ELR (cell line): ENCODE measurements at regions not wholly inside any gene's neighbourhood (a gene's known extent, or its start where the extent isn't known, plus 50 kb on each side); places are given as distances from the start of the nearest gene placed in this dataset.
"Not testable (repeated sequence)": the region's sequence is repeated elsewhere in the genome, so short reads cannot be mapped to it uniquely, and the experiment has no call there.

ENCODE experiments used
- DNase-seq: peaks from one replicate; pipeline ENCODE4 v3.0.0-alpha.2; 2015; ENCODE audit warnings: low read depth

- DNase-seq, result not testable (repeated sequence)
Observed at GRCh38 chr4:187671521-187671920, 324.1 kb upstream of the ZFP42 start.

- not testable (repeated sequence) for DNase-seq
Observed at GRCh38 chr4:187671958-187672357, 323.6 kb upstream of the ZFP42 start.

- not testable (repeated sequence) for DNase-seq
Observed at GRCh38 chr4:187672526-187672925, 323.0 kb upstream of the ZFP42 start.

- DNase-seq, result no peak
Observed at GRCh38 chr4:187679450-187679849, 316.1 kb upstream of the ZFP42 start.

GRCh38 chr4:187685247-187685646 is 310.3 kb upstream of the ZFP42 start:
- peak; percentile 34 for DNase-seq

- no peak for DNase-seq
Observed at GRCh38 chr4:187687697-187688096, 307.9 kb upstream of the ZFP42 start.

GRCh38 chr4:187692626-187693025 is 302.9 kb upstream of the ZFP42 start:
- DNase-seq, result no peak

GRCh38 chr4:187695531-187695930 is 300.0 kb upstream of the ZFP42 start:
- DNase-seq, result not testable (repeated sequence)

GRCh38 chr4:187711586-187711985 is 284.0 kb upstream of the ZFP42 start:
- DNase-seq, result no peak

GRCh38 chr4:187714957-187715356 is 280.6 kb upstream of the ZFP42 start:
- no peak for DNase-seq

- no peak for DNase-seq
Observed at GRCh38 chr4:187715466-187715865, 280.1 kb upstream of the ZFP42 start.

- no peak for DNase-seq
Observed at GRCh38 chr4:187724456-187724855, 271.1 kb upstream of the ZFP42 start.

- no peak for DNase-seq
Observed at GRCh38 chr4:187726485-187726884, 269.1 kb upstream of the ZFP42 start.

GRCh38 chr4:187732524-187732923 is 263.0 kb upstream of the ZFP42 start:
- DNase-seq, result peak; percentile 12

- DNase-seq, result no peak
Observed at GRCh38 chr4:187739771-187740170, 255.8 kb upstream of the ZFP42 start.

GRCh38 chr4:187744911-187745310 is 250.7 kb upstream of the ZFP42 start:
- no peak for DNase-seq

- DNase-seq, result not testable (repeated sequence)
Observed at GRCh38 chr4:187750652-187751051, 244.9 kb upstream of the ZFP42 start.

GRCh38 chr4:187767158-187767557 is 228.4 kb upstream of the ZFP42 start:
- DNase-seq, result no peak

- DNase-seq, result no peak
Observed at GRCh38 chr4:187767687-187768086, 227.9 kb upstream of the ZFP42 start.

GRCh38 chr4:187770345-187770744 is 225.2 kb upstream of the ZFP42 start:
- DNase-seq, result no peak

GRCh38 chr4:187777954-187778353 is 217.6 kb upstream of the ZFP42 start:
- no peak for DNase-seq

- no peak for DNase-seq
Observed at GRCh38 chr4:187780070-187780469, 215.5 kb upstream of the ZFP42 start.

GRCh38 chr4:187782286-187782824 is 213.2 kb upstream of the ZFP42 start:
- DNase-seq, result no peak

GRCh38 chr4:187786190-187786589 is 209.4 kb upstream of the ZFP42 start:
- no peak for DNase-seq

- no peak for DNase-seq
Observed at GRCh38 chr4:187789078-187789477, 206.5 kb upstream of the ZFP42 start.
